Spleen (tissue), 7 donors: ENCODE measurements at regions not wholly inside any gene's neighbourhood (a gene's known extent, or its start where the extent isn't known, plus 50 kb on each side); places are given as distances from the start of the nearest gene placed in this dataset.
"Not testable (repeated sequence)": the region's sequence is repeated elsewhere in the genome, so short reads cannot be mapped to it uniquely, and the experiment has no call there.

ENCODE experiments used
- POLR2A ChIP-seq, 3 donors: fragments of 450-650 bp; IDR thresholded peaks; one replicate each; pipeline ENCODE4 v1.5.1; 2017; ENCODE audit warnings: antibody characterized with exemption in 3 of 3, mild to moderate bottlenecking in 1 of 3
- POLR2AphosphoS5 ChIP-seq, 3 donors: sonication (generic); formaldehyde crosslinking; IDR thresholded peaks; one replicate each; pipeline ENCODE4 v1.5.1; 2017; ENCODE audit warnings: antibody characterized with exemption in 3 of 3
- TF ChIP-seq, protein P1 (sequence below), 11 experiments: fragments of 200-600 bp in 7 of 11; fragments of 450-650 bp in 4 of 11; sonication (generic) in 4 of 11; IDR thresholded peaks in 8 of 11; conservative IDR thresholded peaks in 3 of 11; 1 replicate in 7 of 11; 2 replicates in 4 of 11; pipeline versions ENCODE4 v1.4.0 to v1.8.0; 2016 to 2021; ENCODE audit warnings: antibody characterized with exemption in 11 of 11, inconsistent platforms in 4 of 11, mild to moderate bottlenecking in 1 of 11
- donor health status: DM: no; HTN: no; CAD: no; lungs with moderate emphysema.
- donor health status: DM: no; HTN: no; CAD: no.
- donor health status: DM: no; HTN: no; CAD: no.

DNA sequence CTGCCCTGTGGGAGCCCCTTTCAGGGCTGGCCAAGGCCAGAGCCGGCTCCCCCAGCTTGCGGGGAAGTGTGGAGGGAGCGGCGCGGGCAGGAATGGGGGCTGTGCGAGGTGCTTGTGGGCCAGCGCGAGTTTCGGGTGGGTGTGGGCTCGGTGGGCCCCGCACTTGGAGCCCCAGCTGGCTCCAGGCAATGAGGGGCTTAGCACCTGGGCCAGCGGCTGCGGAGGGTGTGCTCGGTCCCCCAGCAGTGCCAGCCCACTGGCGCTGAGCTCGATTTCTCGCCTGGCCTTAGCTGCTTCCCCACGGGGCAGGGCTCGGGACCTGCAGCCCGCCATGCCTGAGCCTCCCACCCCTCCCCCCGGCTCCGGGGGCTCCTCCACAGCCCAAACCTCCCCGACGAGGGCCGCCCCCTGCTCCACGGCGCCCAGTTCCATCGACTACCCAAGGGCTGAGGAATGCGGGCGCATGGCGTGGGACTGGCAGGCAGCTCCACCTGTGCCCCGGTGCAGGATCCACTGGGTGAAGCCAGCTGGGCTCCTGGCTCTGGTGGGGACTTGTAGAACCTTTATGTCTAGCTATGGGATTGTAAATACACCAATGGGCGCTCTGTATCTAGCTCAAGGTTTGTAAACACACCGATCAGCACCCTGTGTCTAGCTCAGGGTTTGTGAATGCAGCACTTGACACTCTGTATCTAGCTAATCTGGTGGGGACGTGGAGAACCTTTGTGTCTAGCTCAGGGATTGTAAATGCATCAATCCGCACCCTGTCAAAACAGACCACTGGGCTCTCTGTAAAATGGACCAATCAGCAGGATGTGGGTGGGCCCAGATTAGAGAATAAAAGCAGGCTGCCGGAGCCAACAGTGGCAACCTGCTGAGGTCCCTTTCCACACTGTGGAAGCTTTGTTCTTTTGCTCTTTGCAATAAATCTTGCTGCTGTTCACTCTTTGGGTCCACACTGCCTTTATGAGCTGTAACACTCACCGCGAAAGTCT is 1379.1 kb downstream of the RAPGEF2 start:
- TF ChIP-seq, protein P1, sequence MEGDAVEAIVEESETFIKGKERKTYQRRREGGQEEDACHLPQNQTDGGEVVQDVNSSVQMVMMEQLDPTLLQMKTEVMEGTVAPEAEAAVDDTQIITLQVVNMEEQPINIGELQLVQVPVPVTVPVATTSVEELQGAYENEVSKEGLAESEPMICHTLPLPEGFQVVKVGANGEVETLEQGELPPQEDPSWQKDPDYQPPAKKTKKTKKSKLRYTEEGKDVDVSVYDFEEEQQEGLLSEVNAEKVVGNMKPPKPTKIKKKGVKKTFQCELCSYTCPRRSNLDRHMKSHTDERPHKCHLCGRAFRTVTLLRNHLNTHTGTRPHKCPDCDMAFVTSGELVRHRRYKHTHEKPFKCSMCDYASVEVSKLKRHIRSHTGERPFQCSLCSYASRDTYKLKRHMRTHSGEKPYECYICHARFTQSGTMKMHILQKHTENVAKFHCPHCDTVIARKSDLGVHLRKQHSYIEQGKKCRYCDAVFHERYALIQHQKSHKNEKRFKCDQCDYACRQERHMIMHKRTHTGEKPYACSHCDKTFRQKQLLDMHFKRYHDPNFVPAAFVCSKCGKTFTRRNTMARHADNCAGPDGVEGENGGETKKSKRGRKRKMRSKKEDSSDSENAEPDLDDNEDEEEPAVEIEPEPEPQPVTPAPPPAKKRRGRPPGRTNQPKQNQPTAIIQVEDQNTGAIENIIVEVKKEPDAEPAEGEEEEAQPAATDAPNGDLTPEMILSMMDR (IDR thresholded peaks at IDR 0.05 in 8 of 11, conservative IDR thresholded peaks at IDR 0.05 in 3 of 11): not testable (repeated sequence)
- not testable (repeated sequence) for TF ChIP-seq POLR2AphosphoS5, POLR2A (IDR thresholded peaks at IDR 0.05)
